HCEC 1CT (cell line): ENCODE measurements at regions not wholly inside any gene's neighbourhood (a gene's known extent, or its start where the extent isn't known, plus 50 kb on each side); places are given as distances from the start of the nearest gene placed in this dataset.

Experiments
- DNase-seq: peaks from one replicate; pipeline ENCODE4 v3.0.0-alpha.2; 2017

DNA sequence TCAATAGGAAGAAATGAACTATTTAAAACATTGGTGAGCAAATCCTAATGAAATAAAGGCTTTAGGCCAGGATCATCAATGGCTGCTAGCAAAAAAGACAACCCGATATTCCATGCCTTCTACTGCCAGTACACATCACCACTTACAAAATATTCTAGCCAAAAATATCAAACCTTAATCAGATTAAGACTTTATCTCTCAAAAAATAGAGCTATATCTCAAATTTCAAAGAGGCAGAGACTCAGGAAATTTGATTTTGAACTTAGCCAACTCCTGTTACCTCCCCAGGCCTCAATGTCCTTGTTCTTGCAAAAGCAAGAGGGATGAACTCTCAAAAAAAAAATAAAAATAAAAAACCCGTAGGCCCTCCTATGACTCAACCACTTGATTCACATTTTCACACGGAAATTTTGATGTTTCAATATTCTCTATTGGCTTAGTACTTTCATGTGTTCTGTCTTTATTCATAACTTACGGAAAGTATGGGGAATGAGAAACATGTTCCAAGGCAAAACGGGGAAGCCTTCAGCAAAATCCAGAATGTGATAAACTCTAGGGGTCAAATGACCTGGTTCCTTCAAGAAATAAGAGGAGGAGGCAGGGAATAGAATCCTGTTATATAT, 273.3 kb upstream of the ZPLD1 start:
- no peak for DNase-seq

- DNase-seq: no peak
Observed at GRCh38 chr3:102162251-102162650, 272.6 kb upstream of the ZPLD1 start.

- peak; percentile 60 for DNase-seq
Observed at GRCh38 chr3:102163039-102163817, 271.6 kb upstream of the ZPLD1 start.

- DNase-seq: no peak
Observed at GRCh38 chr3:102163818-102164154, 271.0 kb upstream of the ZPLD1 start.

GRCh38 chr3:102165367-102165766, 269.4 kb upstream of the ZPLD1 start:
- DNase-seq: peak; percentile 55

DNA sequence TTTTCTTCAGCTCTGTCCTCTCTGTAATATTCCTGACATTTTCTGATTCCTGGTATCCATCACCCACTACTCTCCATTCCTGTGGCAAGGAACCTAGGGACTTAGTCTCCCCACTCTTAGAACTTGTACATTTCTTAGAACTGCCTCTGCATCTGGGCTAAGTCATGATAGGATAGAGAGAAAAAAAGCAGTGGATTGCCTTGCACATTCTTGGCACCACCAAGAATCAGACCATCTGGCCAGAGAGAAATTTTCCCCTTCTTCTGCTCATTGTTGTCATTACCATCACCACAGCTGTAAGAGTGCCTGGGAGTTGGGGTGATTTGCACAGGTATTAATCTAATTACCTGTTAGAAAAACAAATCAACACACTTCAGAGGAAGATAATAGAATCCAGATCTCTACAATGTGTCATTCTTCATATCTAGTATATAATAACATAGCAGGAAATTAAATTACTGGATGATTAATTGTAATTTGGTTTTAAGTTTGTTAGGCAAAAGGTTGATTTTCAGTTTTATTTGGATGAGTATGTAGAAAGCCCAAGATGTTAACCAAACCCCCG, 264.8 kb upstream of the ZPLD1 start:
- no peak for DNase-seq

- DNase-seq: no peak
Observed at GRCh38 chr3:102170545-102170944, 264.3 kb upstream of the ZPLD1 start.

- peak; percentile 80 for DNase-seq
Observed at GRCh38 chr3:102174312-102174712, 260.5 kb upstream of the ZPLD1 start.

GRCh38 chr3:102174832-102175374, 259.9 kb upstream of the ZPLD1 start:
- no peak for DNase-seq

GRCh38 chr3:102176333-102177050, 258.3 kb upstream of the ZPLD1 start:
- DNase-seq: no peak

DNA sequence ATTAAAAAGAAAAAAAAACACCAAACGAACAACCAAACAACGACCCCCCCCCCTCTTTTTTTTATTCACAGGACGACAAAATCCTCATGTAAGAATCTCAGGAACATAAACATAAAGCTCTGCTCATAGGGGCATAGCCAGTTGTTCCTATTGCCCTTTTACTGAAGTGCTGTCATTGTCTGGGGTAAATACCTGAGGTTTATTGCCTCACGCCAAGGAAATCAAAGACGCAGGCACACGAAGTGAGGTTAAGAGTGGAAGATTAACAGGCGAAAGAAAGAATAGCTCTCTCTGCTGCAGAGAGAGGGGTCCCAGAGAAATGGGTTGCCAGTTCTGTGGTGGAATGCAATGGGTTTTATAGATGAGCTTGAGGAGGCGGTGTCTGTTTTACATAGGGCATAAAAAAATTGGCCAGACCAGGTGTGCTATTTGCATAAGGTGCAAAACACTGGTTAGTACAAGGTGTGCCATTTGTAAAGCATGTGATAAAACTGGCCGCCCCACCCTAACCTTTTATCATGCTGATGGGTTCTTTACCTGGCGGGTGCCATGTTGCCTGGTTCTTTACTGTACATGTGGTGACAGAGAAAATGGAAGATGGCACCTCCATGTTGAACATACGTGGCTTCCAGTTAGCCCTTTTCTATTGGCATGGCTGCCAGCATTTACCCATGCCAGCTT, 257.6 kb upstream of the ZPLD1 start:
- DNase-seq: no peak

- DNase-seq: no peak
Observed at GRCh38 chr3:102178817-102179216, 256.0 kb upstream of the ZPLD1 start.

DNA sequence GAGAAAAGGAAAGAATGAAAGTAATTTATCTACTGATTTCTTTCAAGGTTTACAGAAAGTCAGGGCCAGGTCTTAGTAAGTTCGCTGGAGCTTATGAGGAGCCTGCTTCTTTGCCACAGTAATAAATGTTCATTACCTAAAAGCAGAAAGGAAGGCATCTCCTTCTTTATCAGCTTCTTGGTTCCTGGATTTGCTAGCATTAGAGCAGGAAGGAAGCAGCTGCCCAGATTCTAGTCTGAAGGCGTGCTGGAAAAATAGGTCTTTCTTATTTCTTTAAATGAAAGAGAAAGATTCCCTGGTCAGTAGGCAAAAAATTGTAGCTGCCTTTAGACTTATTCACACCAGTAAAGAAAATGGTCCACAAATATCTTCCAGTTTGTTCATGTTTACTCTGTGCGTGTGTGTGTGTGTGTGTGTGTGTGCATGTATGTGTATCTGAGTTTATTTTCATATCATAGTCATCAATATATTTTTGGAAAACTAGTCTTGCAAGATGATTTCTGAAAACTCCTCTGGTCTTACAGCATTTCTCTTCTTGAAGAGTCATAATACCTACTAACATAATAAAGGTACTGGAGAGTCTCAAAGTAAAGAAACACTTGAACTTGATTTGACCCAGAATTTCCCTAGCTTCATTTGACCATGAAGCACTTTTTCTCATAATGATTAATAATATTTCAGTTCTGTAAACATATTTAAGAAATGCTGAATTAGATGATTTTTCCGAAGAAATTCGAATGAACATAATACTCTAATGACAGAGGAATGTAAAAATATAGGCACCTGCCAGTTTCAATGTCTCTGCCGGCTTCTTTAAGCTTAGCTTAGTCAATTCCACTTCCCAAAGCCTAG, 255.3 kb upstream of the ZPLD1 start:
- DNase-seq: no peak

- DNase-seq: no peak
Observed at GRCh38 chr3:102180280-102180931, 254.4 kb upstream of the ZPLD1 start.

DNA sequence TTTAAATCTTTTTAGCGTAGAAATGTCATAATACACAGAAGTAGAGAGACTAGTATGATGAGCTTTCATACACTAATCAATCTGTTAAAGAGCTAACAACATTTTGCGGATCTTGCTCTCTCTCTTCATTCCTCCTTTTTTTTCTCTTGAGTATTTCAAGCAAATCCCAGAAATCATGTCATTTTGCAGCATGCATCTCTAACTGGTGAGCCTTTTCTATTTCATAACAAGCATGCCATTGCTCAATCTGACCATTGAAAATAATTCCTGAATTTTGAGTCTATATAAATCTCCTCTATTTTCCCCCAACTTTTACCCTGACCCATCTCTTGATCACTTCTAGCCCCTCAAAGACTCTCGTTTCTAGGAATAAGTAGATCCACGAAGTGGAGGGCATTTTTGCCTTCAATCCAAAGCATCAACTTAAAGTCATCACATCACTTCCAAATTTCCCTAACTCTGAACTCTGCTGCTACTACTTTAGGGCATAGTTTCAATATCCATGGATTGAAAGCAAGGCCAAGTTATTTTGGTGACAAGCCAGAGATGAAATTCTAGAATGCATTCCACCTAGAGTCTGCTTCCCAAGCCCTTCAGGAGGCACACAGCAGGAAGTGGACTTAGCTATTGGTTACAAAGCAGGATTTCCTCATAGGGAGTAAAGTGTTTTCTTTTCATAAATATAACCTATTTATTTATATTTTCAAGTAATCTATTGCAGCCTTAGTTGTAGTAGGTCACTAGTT, 253.5 kb upstream of the ZPLD1 start:
- peak; percentile 52 for DNase-seq

DNA sequence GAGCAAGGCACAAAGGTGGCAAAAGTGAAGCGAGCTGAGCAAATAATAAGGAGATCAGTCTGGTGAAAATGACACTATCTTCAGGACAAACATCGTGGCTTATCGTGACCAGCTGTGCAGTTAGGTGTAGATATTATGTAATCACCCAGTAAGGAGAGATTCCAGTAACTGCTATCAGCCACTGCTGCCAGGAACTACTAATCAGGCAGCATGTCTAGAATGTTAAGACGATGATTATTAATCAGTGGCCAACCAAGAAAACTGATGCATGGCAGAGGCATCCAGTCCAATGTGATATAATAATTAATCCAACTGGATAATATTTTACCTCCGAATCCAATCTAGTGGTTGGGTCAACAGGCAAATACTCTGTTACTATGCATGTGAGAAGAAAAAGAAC, 252.7 kb upstream of the ZPLD1 start:
- DNase-seq: no peak

DNA sequence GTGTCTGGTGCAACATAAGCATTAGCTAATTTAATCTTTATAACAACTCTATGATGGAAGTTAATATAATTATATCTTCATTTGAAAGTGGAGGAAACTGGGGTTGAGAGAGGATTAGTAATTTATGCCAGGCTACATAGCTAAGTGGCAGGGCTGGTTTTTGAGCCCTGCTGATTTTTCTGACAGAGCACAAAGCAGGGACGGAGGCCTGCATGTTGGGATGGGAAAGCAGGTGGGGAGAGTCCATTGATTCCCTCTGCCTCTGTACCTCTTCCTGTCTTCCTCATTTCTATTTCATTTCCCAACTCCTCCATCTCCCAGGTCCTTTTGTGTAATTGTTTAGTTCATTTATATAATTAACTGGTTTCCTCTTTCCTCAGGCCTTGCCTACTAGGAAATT, 251.6 kb upstream of the ZPLD1 start:
- no peak for DNase-seq

DNA sequence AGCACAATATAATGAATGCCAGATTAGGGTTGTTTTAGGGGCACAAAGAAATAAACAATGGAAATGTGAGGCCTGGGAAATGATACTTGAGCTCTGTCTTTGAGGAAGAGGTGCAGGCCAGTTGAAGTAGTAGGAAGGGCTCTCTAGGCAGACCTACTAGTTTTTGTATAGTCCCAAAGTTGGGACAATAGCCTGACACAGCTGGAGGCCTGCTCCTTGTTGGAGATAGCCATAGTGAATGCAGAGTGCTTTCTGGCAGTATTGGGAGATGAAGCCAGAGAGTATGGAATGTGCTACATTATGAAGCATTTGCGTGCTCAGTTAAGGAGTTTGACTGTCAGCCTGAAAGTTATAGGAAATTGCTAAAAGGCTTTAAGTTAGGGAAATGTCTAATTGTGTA, 251.2 kb upstream of the ZPLD1 start:
- DNase-seq: no peak

- no peak for DNase-seq
Observed at GRCh38 chr3:102189541-102189940, 245.3 kb upstream of the ZPLD1 start.

DNA sequence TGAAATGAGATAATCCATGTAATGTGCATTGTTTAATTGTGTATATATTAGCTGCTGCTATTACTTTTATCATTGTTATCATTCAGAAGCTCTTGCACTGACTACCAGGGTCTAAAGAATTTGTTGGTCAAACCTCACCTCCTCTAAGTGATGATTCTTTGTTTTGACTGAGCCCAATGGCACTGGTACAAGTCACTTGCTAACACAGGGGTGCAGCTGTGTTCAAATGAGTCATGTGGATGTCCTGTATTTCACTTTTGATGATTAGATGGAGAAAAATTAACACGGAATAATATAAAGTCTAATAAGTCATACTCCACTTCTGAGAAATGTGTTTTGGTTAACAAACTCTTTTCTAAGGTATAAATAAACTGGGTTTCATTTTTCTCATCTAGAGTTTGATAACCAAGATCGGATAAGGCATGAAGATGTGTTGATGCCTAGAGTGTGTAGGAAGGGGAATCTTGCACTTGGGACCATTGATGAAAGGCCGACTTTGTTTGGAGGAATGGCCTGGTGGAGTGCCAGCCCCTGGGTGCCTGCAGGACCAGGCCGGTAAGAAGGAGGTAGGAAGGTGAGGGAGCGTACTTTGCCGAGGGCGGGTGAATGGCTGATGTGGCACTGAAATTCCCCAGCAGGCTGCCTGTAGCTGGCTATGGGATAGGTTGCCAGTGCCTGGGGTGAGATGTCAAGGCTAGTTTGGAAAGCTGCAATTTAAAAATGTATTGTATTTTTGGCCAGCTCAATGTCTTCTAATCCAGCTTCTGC, 244.7 kb upstream of the ZPLD1 start:
- peak; percentile 43 for DNase-seq
